ENCODE measurements at regions not wholly inside any gene's neighbourhood (a gene's known extent, or its start where the extent isn't known, plus 50 kb on each side); places are given as distances from the start of the nearest gene placed in this dataset.
"Not testable (repeated sequence)": the region's sequence is repeated elsewhere in the genome, so short reads cannot be mapped to it uniquely, and the experiment has no call there.

- Histone ChIP-seq H3K4me2 (no peak overlapping the region), H3K27ac (no peak overlapping the region), H3K79me2 (ENCODE audit: low read depth) (no peaks in the 10 kb centered on the region), H3K4me3 (no peak overlapping the region), H2AFZ (no peak overlapping the region), H3K9me2 (ENCODE audit: insufficient read depth) (no peaks in the 10 kb centered on the region), H4K20me1 (ENCODE audit: insufficient read depth) (no peaks in the 10 kb centered on the region), H3K4me1 (replicated peaks; ENCODE audit: insufficient read depth) (no peaks in the 10 kb centered on the region), H3K27me3 (ENCODE audit: insufficient read depth, low read depth) (no peaks in the 10 kb centered on the region), H3K9me3 (ENCODE audit: insufficient read depth, low read depth) (no peaks in the 10 kb centered on the region; the same call in 1 of the 2 replicates), H3F3A (ENCODE audit: insufficient read depth, low read depth) (no peaks in the 10 kb centered on the region), H3K36me3 (ENCODE audit: low read depth) (no peaks in the 10 kb centered on the region)
- no peak for DNase-seq
- ChIA-PET POLR2A (ENCODE audit: unreplicated experiment) (no interaction called here), CTCF (no interaction called here)
- TF ChIP-seq EZH2 (IDR thresholded peaks at IDR 0.05; ENCODE audit: low read depth) (no peak), CTCF (conservative IDR thresholded peaks at IDR 0.05) (no peak)
- intact Hi-C loops (cut with micrococcal nuclease; ENCODE audit: unreplicated experiment), result no loop called here
- no TSS peak for BruUV-seq (replicated peaks)
Observed at GRCh38 chr7:10460474-10460873, 513.2 kb upstream of the PHF14 start.

- H3K27ac ChIP-seq, result no peak overlapping the region
- no peaks in the 10 kb centered on the region for H3K36me3 ChIP-seq (ENCODE audit: low read depth)
- H2AFZ ChIP-seq, result no peak overlapping the region
- DNase-seq, result no peak
- H3K79me2 ChIP-seq (ENCODE audit: low read depth), result no peaks in the 10 kb centered on the region
- POLR2A ChIA-PET (ENCODE audit: unreplicated experiment), result no interaction called here
- intact Hi-C loops (cut with micrococcal nuclease; ENCODE audit: unreplicated experiment), result no loop called here
- no TSS peak for BruUV-seq (replicated peaks)
- no peaks in the 10 kb centered on the region for H3F3A ChIP-seq (ENCODE audit: insufficient read depth, low read depth)
- no peak for TF ChIP-seq CTCF (conservative IDR thresholded peaks at IDR 0.05)
- TF ChIP-seq EZH2 (IDR thresholded peaks at IDR 0.05; ENCODE audit: low read depth), result no peak
- H3K27me3 ChIP-seq (ENCODE audit: insufficient read depth, low read depth), result no peaks in the 10 kb centered on the region
- H3K4me3 ChIP-seq, result no peak overlapping the region
- CTCF ChIA-PET, result no interaction called here
- no peaks in the 10 kb centered on the region for H3K9me2 ChIP-seq (ENCODE audit: insufficient read depth)
- H3K9me3 ChIP-seq (ENCODE audit: insufficient read depth, low read depth), result no peaks in the 10 kb centered on the region
- no peak overlapping the region for H3K4me2 ChIP-seq
- H4K20me1 ChIP-seq (ENCODE audit: insufficient read depth), result no peaks in the 10 kb centered on the region
- no peaks in the 10 kb centered on the region for H3K4me1 ChIP-seq (replicated peaks; ENCODE audit: insufficient read depth)
Observed at GRCh38 chr7:10463701-10464100, 510.0 kb upstream of the PHF14 start.

GRCh38 chr7:10465536-10465935 is 508.1 kb upstream of the PHF14 start:
- POLR2A ChIA-PET (ENCODE audit: unreplicated experiment); CTCF ChIA-PET; H3K9me3 ChIP-seq (ENCODE audit: insufficient read depth, low read depth); H3K79me2 ChIP-seq (ENCODE audit: low read depth); H3K4me3 ChIP-seq; DNase-seq; H3K4me2 ChIP-seq; intact Hi-C loops (cut with micrococcal nuclease; ENCODE audit: unreplicated experiment); H3K4me1 ChIP-seq (replicated peaks; ENCODE audit: insufficient read depth); H2AFZ ChIP-seq; BruUV-seq (replicated peaks); H3F3A ChIP-seq (ENCODE audit: insufficient read depth, low read depth); H3K27me3 ChIP-seq (ENCODE audit: insufficient read depth, low read depth); H3K27ac ChIP-seq; H3K36me3 ChIP-seq (ENCODE audit: low read depth); H4K20me1 ChIP-seq (ENCODE audit: insufficient read depth); H3K9me2 ChIP-seq (ENCODE audit: insufficient read depth): not testable (repeated sequence)

- no peaks in the 10 kb centered on the region for H3K9me3 ChIP-seq (ENCODE audit: insufficient read depth, low read depth)
Observed at GRCh38 chr7:10468908-10469307, 504.8 kb upstream of the PHF14 start.

More at GRCh38 chr7:10468908-10469307, 504.8 kb upstream of the PHF14 start:
- H4K20me1 ChIP-seq (ENCODE audit: insufficient read depth), result no peaks in the 10 kb centered on the region
- no peaks in the 10 kb centered on the region for H3K36me3 ChIP-seq (ENCODE audit: low read depth)
- H3K4me2 ChIP-seq, result no peak overlapping the region
- H3K4me1 ChIP-seq (replicated peaks; ENCODE audit: insufficient read depth), result no peaks in the 10 kb centered on the region
- no peak for DNase-seq
- no peaks in the 10 kb centered on the region for H3K27me3 ChIP-seq (ENCODE audit: insufficient read depth, low read depth)
- TF ChIP-seq CTCF (conservative IDR thresholded peaks at IDR 0.05), result no peak
- TF ChIP-seq EZH2 (IDR thresholded peaks at IDR 0.05; ENCODE audit: low read depth), result no peak
- no peak overlapping the region for H2AFZ ChIP-seq
- no TSS peak for BruUV-seq (replicated peaks)
- intact Hi-C loops (cut with micrococcal nuclease; ENCODE audit: unreplicated experiment), result no loop called here
- H3K27ac ChIP-seq, result no peak overlapping the region
- ChIA-PET CTCF (no interaction called here), POLR2A (ENCODE audit: unreplicated experiment) (no interaction called here)
- no peaks in the 10 kb centered on the region for H3K9me2 ChIP-seq (ENCODE audit: insufficient read depth)
- no peaks in the 10 kb centered on the region for H3F3A ChIP-seq (ENCODE audit: insufficient read depth, low read depth)
- no peaks in the 10 kb centered on the region for H3K79me2 ChIP-seq (ENCODE audit: low read depth)
- H3K4me3 ChIP-seq, result no peak overlapping the region
